Activated CD4-positive, alpha-beta T cell treated with anti-CD3 and anti-CD28 coated beads for 4 hours (primary cell): ENCODE measurements at regions not wholly inside any gene's neighbourhood (a gene's known extent, or its start where the extent isn't known, plus 50 kb on each side); places are given as distances from the start of the nearest gene placed in this dataset.
A peak's percentile ranks its signal among the peaks of the same experiment; 100 is the strongest.

Experiments
- DNase-seq, 2 donors: peaks; one replicate each; pipeline ENCODE4 v3.0.0-alpha.2; 2020

GRCh38 chr10:88178758-88179157, 315.3 kb downstream of the PTEN start:
- DNase-seq, result no peak

- no peak for DNase-seq
Observed at GRCh38 chr10:88179831-88180230, 316.4 kb downstream of the PTEN start.

- no peak for DNase-seq
Observed at GRCh38 chr10:88181902-88182600, 318.6 kb downstream of the PTEN start.

- no peak for DNase-seq
Observed at GRCh38 chr10:88182601-88182930, 319.1 kb downstream of the PTEN start.

- DNase-seq, result no peak
Observed at GRCh38 chr10:88184543-88185297, 321.3 kb downstream of the PTEN start.

- no peak for DNase-seq
Observed at GRCh38 chr10:88185830-88186229, 322.4 kb downstream of the PTEN start.

- no peak for DNase-seq
Observed at GRCh38 chr10:88186335-88186734, 322.9 kb downstream of the PTEN start.

- no peak for DNase-seq
Observed at GRCh38 chr10:88187472-88187871, 324.0 kb downstream of the PTEN start.

GRCh38 chr10:88190123-88190522, 326.7 kb downstream of the PTEN start:
- DNase-seq, result no peak

GRCh38 chr10:88190540-88191235, 327.3 kb downstream of the PTEN start:
- no peak for DNase-seq

DNA sequence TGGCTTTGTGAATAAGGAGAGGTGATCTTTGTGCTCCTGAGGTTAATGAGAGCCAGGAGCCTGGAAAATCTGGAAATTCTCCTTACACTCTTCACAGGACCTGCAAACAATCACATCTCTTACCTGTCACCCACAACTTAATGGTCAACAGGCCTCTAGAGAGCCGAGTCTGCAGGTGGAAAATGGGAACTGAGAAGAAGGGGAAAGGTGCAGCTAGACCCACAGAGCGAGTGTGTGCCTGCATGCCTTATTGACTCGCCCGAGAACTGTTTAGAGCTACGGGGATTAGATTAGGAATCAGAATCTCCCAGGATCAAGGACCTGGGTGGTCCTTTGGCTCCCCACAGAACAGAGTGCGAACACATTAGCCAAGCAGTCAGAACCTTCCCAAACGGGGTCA, 329.6 kb downstream of the PTEN start:
- DNase-seq, result no peak

DNA sequence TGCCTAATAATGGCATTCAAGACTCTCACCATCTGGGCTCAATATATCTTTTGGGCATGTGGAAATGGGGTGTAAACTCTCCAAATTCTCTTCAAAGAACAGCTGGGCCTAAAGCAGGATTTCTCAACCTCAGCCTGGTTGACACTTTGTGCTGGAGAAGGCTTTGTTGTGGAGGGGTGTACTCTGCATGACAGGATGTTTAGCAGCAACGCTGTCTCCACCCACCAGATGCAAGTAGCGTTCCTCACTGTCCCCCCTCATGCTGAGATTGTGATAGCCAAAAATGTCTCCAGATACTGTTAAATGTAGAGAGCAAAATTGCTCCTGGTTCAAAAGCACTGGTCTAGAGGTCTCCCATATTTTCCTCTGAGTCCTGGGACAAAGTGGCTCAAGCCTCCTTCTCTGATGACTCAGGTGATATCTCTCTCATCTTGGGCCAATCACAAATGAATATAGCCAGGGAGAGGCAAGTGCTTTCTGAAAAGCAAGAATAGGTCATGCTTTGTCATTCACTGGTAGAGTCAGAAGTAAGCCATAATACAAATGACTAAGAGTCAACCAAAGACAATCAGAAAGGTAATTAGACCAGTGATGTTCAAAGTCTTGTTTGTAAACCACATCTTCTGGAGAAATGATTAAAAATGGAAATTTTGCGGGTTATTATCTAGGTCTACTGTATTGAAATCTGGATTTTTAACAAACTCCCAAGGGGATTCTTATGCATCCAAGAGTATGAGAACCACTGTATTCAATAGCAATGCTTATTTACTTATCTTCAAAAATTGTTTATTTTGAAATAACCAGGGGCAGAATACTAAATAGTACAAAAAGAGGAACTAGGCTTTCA, 330.8 kb downstream of the PTEN start:
- DNase-seq, result peak; percentile 26 to 32

DNA sequence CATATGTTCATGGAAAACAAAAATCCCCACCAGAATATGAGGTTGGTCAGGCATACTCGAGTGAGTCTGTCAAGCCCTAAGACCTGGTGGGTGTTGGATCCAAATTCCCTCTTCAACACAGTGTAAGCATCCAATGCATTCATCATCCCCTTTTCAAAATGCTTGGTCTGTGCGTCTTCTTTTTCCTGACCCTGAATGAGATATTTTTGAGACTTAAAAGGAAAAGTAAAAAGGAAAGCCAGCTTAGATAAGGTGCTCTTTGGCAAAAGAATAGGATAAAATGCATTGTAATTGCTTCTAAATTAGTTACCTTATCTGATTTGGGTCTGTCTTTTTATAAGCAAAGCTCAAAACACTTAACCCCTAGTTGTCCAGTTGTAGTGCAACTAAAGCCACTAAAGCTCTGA, 331.5 kb downstream of the PTEN start:
- no peak for DNase-seq

DNA sequence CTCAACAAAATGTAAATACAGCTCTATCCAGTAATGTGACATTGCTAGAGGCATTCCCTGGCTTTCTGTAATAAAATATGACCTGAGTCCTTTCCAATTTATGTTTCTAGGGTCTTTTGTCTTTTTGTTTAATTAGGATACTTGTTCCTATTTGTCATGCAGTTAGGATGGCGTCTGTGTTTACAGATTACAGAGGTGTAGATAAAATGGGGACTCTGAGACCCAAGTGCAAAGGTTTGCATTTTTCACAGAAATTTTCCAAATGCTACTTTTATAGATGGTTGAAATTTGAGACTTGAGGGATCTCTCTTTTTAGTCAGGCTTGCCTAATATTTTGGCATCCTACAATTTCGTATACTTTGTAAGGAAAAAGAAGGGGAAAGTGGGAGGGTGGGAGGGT, 332.4 kb downstream of the PTEN start:
- DNase-seq, result no peak

DNA sequence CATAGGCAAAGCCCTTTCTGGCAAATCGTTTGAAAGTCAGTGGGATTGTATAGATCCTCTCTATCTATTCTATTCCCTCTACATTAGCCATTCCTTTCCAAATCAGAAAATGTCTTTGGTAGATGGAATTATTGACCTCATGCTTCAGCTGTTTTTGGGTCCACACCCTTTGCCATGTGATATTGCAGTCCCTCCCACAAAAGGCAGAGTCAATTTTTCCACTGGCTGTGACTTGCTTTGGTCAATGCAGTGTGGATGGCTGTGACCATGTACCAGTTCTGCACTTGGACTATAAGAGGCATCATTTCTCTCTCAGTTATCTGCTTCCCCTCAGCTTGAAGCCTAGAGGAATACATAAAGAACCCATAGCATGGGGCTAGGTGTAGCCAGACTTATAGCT, 332.9 kb downstream of the PTEN start:
- DNase-seq, result no peak

DNA sequence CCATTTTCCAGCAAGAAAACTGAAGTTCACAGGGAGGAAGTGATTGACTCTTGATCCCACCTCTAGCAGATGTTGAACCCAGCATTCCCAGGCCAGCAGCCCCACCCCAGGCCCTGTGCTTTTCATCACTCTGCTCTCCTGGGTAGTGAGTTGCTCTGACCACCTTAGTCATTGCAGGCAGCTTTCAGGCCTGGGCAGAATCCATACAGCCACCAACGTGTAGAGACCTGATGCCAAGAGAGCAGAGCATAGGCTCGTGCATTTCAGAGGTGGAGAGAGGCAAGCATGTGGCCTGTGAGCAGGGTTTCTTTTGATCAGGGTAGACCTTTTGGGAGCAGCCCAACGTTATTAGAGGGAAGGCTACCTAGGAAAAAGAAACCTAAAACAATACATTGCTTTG, 334.6 kb downstream of the PTEN start:
- no peak for DNase-seq

DNA sequence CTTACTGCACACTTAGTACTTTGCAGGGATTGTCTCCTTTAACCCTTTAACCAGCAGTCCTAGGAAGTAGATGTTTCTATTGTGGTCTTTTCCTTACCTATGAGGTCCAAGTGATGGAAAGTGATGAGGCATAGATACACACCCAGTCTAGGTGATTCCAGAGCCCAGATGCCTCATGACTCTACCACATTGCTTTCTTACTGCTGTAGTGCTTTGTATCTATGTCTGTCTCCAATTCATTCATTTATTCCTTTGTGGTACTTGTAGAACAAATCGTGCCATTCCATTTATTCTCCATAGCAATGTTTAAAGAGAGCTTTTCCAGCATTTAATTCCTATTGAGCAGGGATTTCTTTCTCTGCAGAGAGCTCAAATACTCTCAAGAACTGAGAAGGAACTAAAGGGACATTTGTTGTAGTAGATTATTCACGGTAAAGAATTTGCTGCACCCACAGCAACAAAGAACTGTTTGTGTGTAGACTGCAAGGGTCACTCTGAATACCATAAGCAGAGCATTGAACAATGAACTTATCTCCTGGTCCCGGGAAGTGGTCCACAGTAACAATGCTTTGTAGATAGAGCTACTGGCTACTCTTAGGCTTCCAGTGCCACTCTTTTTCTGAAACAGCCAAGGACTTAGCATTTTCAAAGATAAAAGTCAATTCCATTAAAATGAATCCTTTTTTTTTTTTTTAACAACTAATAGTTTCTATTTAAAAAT, 337.0 kb downstream of the PTEN start:
- no peak for DNase-seq

GRCh38 chr10:88205842-88206446, 342.5 kb downstream of the PTEN start:
- DNase-seq, result no peak

- no peak for DNase-seq
Observed at GRCh38 chr10:88207121-88207546, 343.7 kb downstream of the PTEN start.

DNA sequence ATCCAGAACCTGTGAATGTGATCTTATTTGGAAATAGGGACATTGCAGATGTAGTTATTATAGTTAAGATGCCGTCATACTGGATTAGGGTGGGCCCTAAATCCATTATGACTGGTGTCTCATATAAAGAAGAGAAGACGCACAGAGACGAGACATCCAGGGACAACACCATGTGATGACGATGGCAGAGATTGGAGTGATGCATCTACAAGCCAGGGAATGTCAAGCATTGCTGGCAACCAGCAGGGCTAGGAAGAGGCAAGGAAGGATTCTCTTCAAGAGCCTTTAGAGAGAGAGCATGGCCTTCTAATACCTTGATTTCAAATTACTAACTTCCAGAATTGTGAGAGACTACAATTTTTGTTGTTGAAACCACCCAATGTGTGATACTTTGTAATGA, 345.8 kb downstream of the PTEN start:
- DNase-seq, result no peak

DNA sequence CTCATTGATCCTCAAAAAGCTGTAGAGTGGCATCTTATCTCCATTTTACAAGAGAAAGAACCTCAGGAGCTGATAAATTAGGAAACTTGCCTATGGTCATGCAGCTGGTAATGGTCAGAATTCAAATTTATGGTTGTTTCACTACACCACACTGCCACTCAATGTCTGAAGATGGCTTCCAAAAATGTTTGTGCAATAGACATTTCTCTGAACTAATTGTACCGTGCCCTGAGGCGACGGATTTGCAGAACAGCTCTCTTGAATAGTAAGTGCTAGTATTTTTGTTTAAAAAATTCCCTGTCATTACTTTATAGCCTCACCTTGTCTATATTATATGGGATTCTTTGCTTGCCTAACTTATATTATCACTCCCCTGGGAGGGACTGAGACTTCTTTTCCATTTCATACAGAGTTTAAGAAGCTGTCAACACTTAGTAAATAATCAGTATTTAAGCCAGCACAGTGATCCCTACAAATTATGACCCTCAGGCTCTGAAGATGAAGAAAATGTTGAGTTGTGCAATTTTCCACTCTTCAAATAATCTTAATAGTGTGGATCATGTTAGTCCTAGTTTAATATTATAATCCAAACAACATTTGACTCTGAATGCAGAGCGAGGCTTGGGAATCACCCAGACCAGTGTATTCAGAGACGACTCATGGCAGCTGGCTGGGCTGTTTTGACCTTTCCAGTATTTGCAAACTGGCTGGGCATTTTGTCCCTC, 346.6 kb downstream of the PTEN start:
- DNase-seq, result no peak
